GM12878 (cell line): ENCODE measurements at regions not wholly inside any gene's neighbourhood (a gene's known extent, or its start where the extent isn't known, plus 50 kb on each side); places are given as distances from the start of the nearest gene placed in this dataset.

Experiments used
- ATAC-seq: fragments of 200-7000 bp; cut with Tn5 transposase; 3 replicates; pipeline ENCODE4 v1.9.1; 2020; ENCODE audit warnings: mild to moderate bottlenecking, moderate library complexity
- BruUV-seq: library from RNA; stranded (reverse); fragments of 400-500 nt; replicated peaks from 2 replicates; lab custom pipeline; 2021; lab: Mats Ljungman, UMichigan
- CTCF ChIA-PET: fragments of 300-600 bp; sonication (Branson Sonifier 250); formaldehyde crosslinking; extraction: SDS; loops from one replicate; lab custom pipeline; 2021; ENCODE audit warnings: inconsistent platforms; lab: Yijun Ruan, JAX
- POLR2A ChIA-PET: fragments of 350-600 bp; formaldehyde crosslinking; extraction: SDS; loops from one replicate; lab custom pipeline; 2021; ENCODE audit warnings: inconsistent platforms; lab: Charles Lee
- RAD21 ChIA-PET: fragments of 300-600 bp; sonication (Branson Sonifier 250); formaldehyde crosslinking; loops from one replicate; lab custom pipeline; 2023; ENCODE audit warnings: antibody characterized with exemption; ENCODE audit not compliant: unreplicated experiment; lab: Charles Lee
- SMC1A ChIA-PET: fragments of 300-600 bp; sonication (Branson Sonifier 250); formaldehyde crosslinking; loops from one replicate; lab custom pipeline; 2023; ENCODE audit not compliant: unreplicated experiment, uncharacterized antibody; lab: Charles Lee
- DNase-seq: peaks from one replicate; pipeline ENCODE4 v3.0.0-alpha.2; 2011; ENCODE audit warnings: low read depth, low spot score
- FAIRE-seq: peaks from 3 replicates; lab custom pipeline; 2011; peaks lifted over from hg19 to GRCh38; lab: Jason Lieb, UNC
- H2AFZ ChIP-seq: 2 replicates; pipeline ENCODE4 v1.6.0; 2011; ENCODE audit warnings: low read depth, low read length, control low read depth; ENCODE audit not compliant: control insufficient read depth
- H3K27ac ChIP-seq: 2 replicates; pipeline ENCODE4 v1.5.1; 2011; ENCODE audit warnings: control low read depth; ENCODE audit not compliant: control insufficient read depth, insufficient read depth
- H3K27me3 ChIP-seq, 2 experiments: replicated peaks in 1 of 2; 2 replicates each; pipeline versions ENCODE4 v1.6.0 to v1.6.1; 2011; ENCODE audit warnings: low read length in 1 of 2; ENCODE audit not compliant: control insufficient read depth in 2 of 2, insufficient read depth in 2 of 2
- H3K36me3 ChIP-seq, 2 experiments: 2 replicates each; pipeline ENCODE4 v1.5.1; 2011; ENCODE audit warnings: low read length in 1 of 2; ENCODE audit not compliant: control insufficient read depth in 2 of 2, insufficient read depth in 2 of 2
- H3K4me1 ChIP-seq: 2 replicates; pipeline ENCODE4 v1.6.1; 2011; ENCODE audit warnings: mild to moderate bottlenecking, low read length, moderate library complexity, mixed read lengths; ENCODE audit not compliant: control insufficient read depth, insufficient read depth
- H3K4me2 ChIP-seq: 2 replicates; pipeline ENCODE4 v1.6.0; 2011; ENCODE audit warnings: control low read depth; ENCODE audit not compliant: control insufficient read depth, insufficient read depth
- H3K4me3 ChIP-seq: fragments of 200-600 bp; sonication (generic); 2 replicates; pipeline ENCODE4 v1.5.1; 2016
- H3K79me2 ChIP-seq: 2 replicates; pipeline ENCODE4 v1.6.0; 2011; ENCODE audit warnings: low read length; ENCODE audit not compliant: control insufficient read depth, insufficient read depth
- H3K9ac ChIP-seq: 2 replicates; pipeline ENCODE4 v1.8.0; 2011; ENCODE audit warnings: low read length, control low read depth, mixed read lengths; ENCODE audit not compliant: control insufficient read depth, insufficient read depth
- H3K9me3 ChIP-seq: replicated peaks from 3 replicates; pipeline ENCODE4 v1.5.1; 2011; ENCODE audit warnings: mild to moderate bottlenecking, low read length; ENCODE audit not compliant: control insufficient read depth, insufficient read depth
- H4K20me1 ChIP-seq: 2 replicates; pipeline ENCODE4 v1.6.0; 2011; ENCODE audit not compliant: control insufficient read depth, insufficient read depth
- ATF7 ChIP-seq: fragments of 450-650 bp; IDR thresholded peaks from 2 replicates; pipeline ENCODE4 v1.6.1; 2016; ENCODE audit warnings: low read depth, mild to moderate bottlenecking
- BACH1 ChIP-seq: fragments of 450-650 bp; IDR thresholded peaks from 2 replicates; pipeline ENCODE4 v1.6.1; 2017; ENCODE audit warnings: mild to moderate bottlenecking, borderline replicate concordance
- CREM ChIP-seq: IDR thresholded peaks from 2 replicates; pipeline ENCODE4 v1.6.1; 2014; ENCODE audit warnings: antibody characterized with exemption, low read depth
- E2F4 ChIP-seq: IDR thresholded peaks from 2 replicates; pipeline ENCODE4 v1.6.1; 2012; ENCODE audit warnings: low read depth, low read length, improper control_type of control experiment
- EP300 ChIP-seq, 2 experiments: fragments of 150-350 bp in 1 of 2; IDR thresholded peaks; 2 replicates each; pipeline ENCODE4 v1.6.1; 2011 to 2012; ENCODE audit warnings: low read depth in 2 of 2, low read length in 2 of 2, borderline replicate concordance in 1 of 2, improper control_type of control experiment in 1 of 2, inconsistent platforms in 1 of 2; ENCODE audit not compliant: control insufficient read depth in 1 of 2
- MEF2B ChIP-seq: fragments of 450-650 bp; IDR thresholded peaks from 2 replicates; pipeline ENCODE4 v1.6.1; 2018; ENCODE audit warnings: mild to moderate bottlenecking, moderate library complexity; ENCODE audit not compliant: partially characterized antibody, poor library complexity, severe bottlenecking
- MYC ChIP-seq: IDR thresholded peaks from 2 replicates; pipeline ENCODE4 v1.6.1; 2011; ENCODE audit warnings: mild to moderate bottlenecking, low read length, moderate library complexity, inconsistent platforms; ENCODE audit not compliant: insufficient read depth, insufficient replicate concordance, insufficient read length, severe bottlenecking
- NBN ChIP-seq: fragments of 450-650 bp; IDR thresholded peaks from 2 replicates; pipeline ENCODE4 v1.6.1; 2016
- NFXL1 ChIP-seq: fragments of 450-650 bp; IDR thresholded peaks from 2 replicates; pipeline ENCODE4 v1.6.1; 2017; ENCODE audit warnings: antibody characterized with exemption, mild to moderate bottlenecking, borderline replicate concordance
- NR2C1 ChIP-seq: fragments of 450-650 bp; IDR thresholded peaks from 2 replicates; pipeline ENCODE4 v1.6.1; 2017; ENCODE audit warnings: antibody characterized with exemption, mild to moderate bottlenecking, moderate library complexity
- RBBP5 ChIP-seq: fragments of 200-600 bp; sonication (generic); conservative IDR thresholded peaks from 2 replicates; pipeline ENCODE4 v1.6.1; 2016
- RUNX3 ChIP-seq: IDR thresholded peaks from 2 replicates; pipeline ENCODE4 v1.6.1; 2012; ENCODE audit warnings: low read length, inconsistent platforms
- SUPT20H ChIP-seq: IDR thresholded peaks from 2 replicates; pipeline ENCODE4 v1.6.1; 2011; ENCODE audit warnings: low read depth, mild to moderate bottlenecking, low read length, moderate library complexity, borderline replicate concordance; ENCODE audit not compliant: control insufficient read depth
- YBX1 ChIP-seq: fragments of 450-650 bp; IDR thresholded peaks from 2 replicates; pipeline ENCODE4 v1.6.1; 2016; ENCODE audit warnings: antibody characterized with exemption
- ZBTB4 ChIP-seq: fragments of 450-650 bp; formaldehyde crosslinking; IDR thresholded peaks from 2 replicates; pipeline ENCODE4 v1.4.0; 2022; ENCODE audit warnings: mild to moderate bottlenecking, moderate library complexity
- ZZZ3 ChIP-seq: IDR thresholded peaks from 2 replicates; pipeline ENCODE4 v1.6.1; 2011; ENCODE audit warnings: low read depth; ENCODE audit not compliant: control insufficient read depth, insufficient read length
- WGBS: methylation state at CpG from one replicate; pipeline ENCODE4 v1.1.6; 2016; ENCODE audit warnings: low lambda C conversion rate; ENCODE audit not compliant: insufficient replicate concordance, insufficient coverage; ENCODE audit errors: missing lambda C conversion rate; 5-methylcytosine and 5-hydroxymethylcytosine counted together
- in situ Hi-C: fragments of 300-500 bp; cut with MboI; formaldehyde crosslinking; loops from 9 replicates; pipeline ENCODE4 v1.14.3; 2018; ENCODE audit warnings: mixed read lengths
- intact Hi-C: fragments of 100-400 bp; cut with micrococcal nuclease; formaldehyde crosslinking; loops from one replicate; pipeline ENCODE4 v1.14.2; 2022; ENCODE audit not compliant: unreplicated experiment

GRCh38 chr18:70453058-70453775 is 164.4 kb downstream of the SOCS6 start:
- no peak for TF ChIP-seq EP300 (IDR thresholded peaks at IDR 0.05; ENCODE audit: borderline replicate concordance in 1 of 2, control insufficient read depth in 1 of 2, low read depth in 2 of 2, low read length in 2 of 2)
- TF ChIP-seq ATF7, result no peak
- TF ChIP-seq ZBTB4 (CRISPR knock-in tag), result no peak
- no peak for TF ChIP-seq RBBP5
- no peak for TF ChIP-seq CREM
- TF ChIP-seq NFXL1, result no peak
- TF ChIP-seq NBN, result no peak
- TF ChIP-seq YBX1, result no peak
- TF ChIP-seq BACH1, result no peak
- no peak for TF ChIP-seq MYC
- no peak for TF ChIP-seq SUPT20H
- no peak for TF ChIP-seq RUNX3
- TF ChIP-seq NR2C1, result no peak
- no peak for TF ChIP-seq E2F4
- TF ChIP-seq MEF2B, result no peak
- no peak for TF ChIP-seq ZZZ3
- intact Hi-C loops (loop anchor here (5.0 to 10.0 kb wide), 3 partner anchors 256 to 818 kb away; no protein-coding TSS in a partner anchor), in situ Hi-C loops (no loop called here)
- RAD21 ChIA-PET, result interaction anchor here (1.0 kb wide), 2 partner anchors 13 to 19 kb away, joined by 3 read pairs; no protein-coding TSS in a partner anchor
- no peak overlapping the region for H3K9ac ChIP-seq
- DNase-seq (no peak), ATAC-seq (no peak), FAIRE-seq (no peak)
- SMC1A ChIA-PET, result interaction anchor here (1.0 to 3.2 kb wide), 7 partner anchors 8 to 367 kb away, joined by 3 to 18 read pairs (median 4); no protein-coding TSS in a partner anchor
- no peak overlapping the region for H2AFZ ChIP-seq
- no TSS peak for BruUV-seq
- H3K4me1 ChIP-seq, result no peaks in the 10 kb centered on the region
- H3K36me3 ChIP-seq, result no peaks in the 10 kb centered on the region
- CTCF ChIA-PET, result interaction anchor here (0.6 to 7.5 kb wide), 11 partner anchors 8 to 936 kb away, joined by 3 to 60 read pairs (median 8); partner anchors contain the start of gene RTTN
- H3K27ac ChIP-seq, result no peak overlapping the region
- H3K27me3 ChIP-seq, result no peaks in the 10 kb centered on the region; a peak in 1 of 4 replicates
- no peaks in the 10 kb centered on the region for H3K79me2 ChIP-seq
- H3K9me3 ChIP-seq, result no peaks in the 10 kb centered on the region
- H3K4me3 ChIP-seq, result no peak overlapping the region
- POLR2A ChIA-PET, result no interaction called here
- H3K4me2 ChIP-seq, result no peak overlapping the region
- no peaks in the 10 kb centered on the region for H4K20me1 ChIP-seq
- 67% methylated on average over 12 of the region's 12 CpGs for WGBS
